HepG2 (cell line): ENCODE measurements at regions not wholly inside any gene's neighbourhood (a gene's known extent, or its start where the extent isn't known, plus 50 kb on each side); places are given as distances from the start of the nearest gene placed in this dataset.

Experiments used
- ATAC-seq: fragments of 200-7000 bp; cut with Tn5 transposase; 3 replicates; pipeline ENCODE4 v1.9.1; 2020; ENCODE audit warnings: mild to moderate bottlenecking, moderate library complexity
- BruUV-seq: library from RNA; stranded (reverse); fragments of 400-500 nt; replicated peaks from 2 replicates; lab custom pipeline; 2021; lab: Mats Ljungman, UMichigan
- CTCF ChIA-PET: fragments of 300-600 bp; formaldehyde crosslinking; extraction: SDS; loops from one replicate; lab custom pipeline; 2021; ENCODE audit warnings: low total read pairs, inconsistent platforms, low intra/inter-chr PET ratio; lab: Yijun Ruan, JAX
- POLR2A ChIA-PET: fragments of 350-600 bp; sonication (Branson Sonifier 250); formaldehyde crosslinking; loops from one replicate; lab custom pipeline; 2020; ENCODE audit warnings: antibody characterized with exemption, inconsistent platforms; lab: Yijun Ruan, JAX
- DNase-seq: peaks from one replicate; pipeline ENCODE4 v3.0.0-alpha.2; 2015; ENCODE audit warnings: low spot score
- FAIRE-seq: peaks from 3 replicates; lab custom pipeline; 2011; peaks lifted over from hg19 to GRCh38; lab: Jason Lieb, UNC
- H2AFZ ChIP-seq: one replicate; pipeline ENCODE4 v1.6.1; 2011; ENCODE audit warnings: low read length, inconsistent platforms
- H3K27ac ChIP-seq: fragments of 300-600 bp; 3 replicates; pipeline ENCODE4 v1.8.0; 2011; ENCODE audit warnings: mixed run types, mild to moderate bottlenecking, mixed read lengths, low read length, inconsistent platforms; ENCODE audit not compliant: insufficient read depth; ENCODE audit errors: extremely low read length
- H3K27me3 ChIP-seq, 2 experiments: fragments of 200-600 bp in 1 of 2; 2 replicates in 1 of 2; 3 replicates in 1 of 2; pipeline versions ENCODE4 v1.6.0 to v1.8.0; 2011; ENCODE audit warnings: low read length in 2 of 2, mild to moderate bottlenecking in 2 of 2, moderate library complexity in 2 of 2, inconsistent platforms in 1 of 2; ENCODE audit not compliant: insufficient read depth in 2 of 2, control insufficient read depth in 1 of 2
- H3K36me3 ChIP-seq, 2 experiments: fragments of 200-600 bp in 1 of 2; replicated peaks in 1 of 2; 2 replicates in 1 of 2; 3 replicates in 1 of 2; pipeline versions ENCODE4 v1.5.1 to v1.8.0; 2011; ENCODE audit warnings: low read length in 2 of 2, inconsistent platforms in 1 of 2; ENCODE audit not compliant: insufficient read depth in 2 of 2, control insufficient read depth in 1 of 2
- H3K4me1 ChIP-seq: 2 replicates; pipeline ENCODE4 v1.5.1; 2012; ENCODE audit warnings: low read length, inconsistent platforms; ENCODE audit not compliant: insufficient read depth
- H3K4me2 ChIP-seq: 2 replicates; pipeline ENCODE4 v1.6.0; 2011; ENCODE audit warnings: low read depth, low read length, inconsistent platforms
- H3K4me3 ChIP-seq, 3 experiments: fragments of 200-600 bp in 1 of 3; sonication (generic), shearing (Covaris generic) in 1 of 3; replicated peaks in 1 of 3; 2 replicates each; pipeline ENCODE4 v1.5.1; 2011 to 2016; ENCODE audit warnings: low read length in 3 of 3, inconsistent platforms in 2 of 3, low read depth in 2 of 3, mild to moderate bottlenecking in 2 of 3, control low read depth in 1 of 3, mixed read lengths in 1 of 3; ENCODE audit not compliant: insufficient read depth in 1 of 3
- H3K79me2 ChIP-seq: one replicate; pipeline ENCODE4 v1.6.1; 2011; ENCODE audit warnings: low read length, inconsistent platforms; ENCODE audit not compliant: insufficient read depth
- H3K9ac ChIP-seq: 2 replicates; pipeline ENCODE4 v1.6.0; 2011; ENCODE audit warnings: mild to moderate bottlenecking, low read depth, low read length, inconsistent platforms; ENCODE audit not compliant: insufficient read depth
- H3K9me3 ChIP-seq: 2 replicates; pipeline ENCODE4 v1.5.1; 2012; ENCODE audit warnings: mild to moderate bottlenecking, low read length
- H4K20me1 ChIP-seq: 2 replicates; pipeline ENCODE4 v1.6.0; 2011; ENCODE audit warnings: inconsistent platforms, mild to moderate bottlenecking, low read length, moderate library complexity; ENCODE audit not compliant: insufficient read depth
- HOXA3 ChIP-seq: sonication (generic); formaldehyde crosslinking; IDR thresholded peaks from 2 replicates; pipeline ENCODE4 v1.5.0; 2020; ENCODE audit warnings: missing genetic modification reagents
- SNRNP70 ChIP-seq: fragments of 200-400 bp; formaldehyde crosslinking; IDR thresholded peaks from 2 replicates; pipeline ENCODE4 v1.6.1; 2017; ENCODE audit warnings: mild to moderate bottlenecking, low read depth, low read length, moderate library complexity
- WIZ ChIP-seq: sonication (generic); formaldehyde crosslinking; IDR thresholded peaks from 2 replicates; pipeline ENCODE4 v1.5.1; 2020; ENCODE audit warnings: mild to moderate bottlenecking, missing genetic modification reagents
- ZNF44 ChIP-seq: sonication (generic); formaldehyde crosslinking; IDR thresholded peaks from 2 replicates; pipeline ENCODE4 v1.5.1; 2020; ENCODE audit warnings: mild to moderate bottlenecking, missing genetic modification reagents
- ZNF546 ChIP-seq: sonication (generic); formaldehyde crosslinking; conservative IDR thresholded peaks from 2 replicates; pipeline ENCODE4 v1.8.1; 2023; ENCODE audit warnings: mild to moderate bottlenecking, missing genetic modification reagents
- WGBS: methylation state at CpG from one replicate; pipeline ENCODE4 v1.1.6; 2017; ENCODE audit warnings: low lambda C conversion rate; 5-methylcytosine and 5-hydroxymethylcytosine counted together
- in situ Hi-C: cut with HindIII; loops from 2 replicates; pipeline ENCODE4 v1.10.0; 2017; ENCODE audit warnings: low pct_unique_long_range_greater_than_20kb; ENCODE audit not compliant: extremely low pct_ligation_motif_present
- intact Hi-C: fragments of 100-400 bp; cut with micrococcal nuclease; formaldehyde crosslinking; loops from one replicate; pipeline ENCODE4 v1.10.0; 2022; ENCODE audit not compliant: unreplicated experiment
- TF ChIP-seq, protein P1 (sequence below): sonication (generic); formaldehyde crosslinking; IDR thresholded peaks from 2 replicates; pipeline ENCODE4 v1.9.0; 2021; ENCODE audit warnings: mild to moderate bottlenecking, missing genetic modification reagents
- TF ChIP-seq, protein P2 (sequence below): sonication (generic); formaldehyde crosslinking; conservative IDR thresholded peaks from 2 replicates; pipeline ENCODE4 v1.8.0; 2022; ENCODE audit warnings: missing genetic modification reagents

DNA sequence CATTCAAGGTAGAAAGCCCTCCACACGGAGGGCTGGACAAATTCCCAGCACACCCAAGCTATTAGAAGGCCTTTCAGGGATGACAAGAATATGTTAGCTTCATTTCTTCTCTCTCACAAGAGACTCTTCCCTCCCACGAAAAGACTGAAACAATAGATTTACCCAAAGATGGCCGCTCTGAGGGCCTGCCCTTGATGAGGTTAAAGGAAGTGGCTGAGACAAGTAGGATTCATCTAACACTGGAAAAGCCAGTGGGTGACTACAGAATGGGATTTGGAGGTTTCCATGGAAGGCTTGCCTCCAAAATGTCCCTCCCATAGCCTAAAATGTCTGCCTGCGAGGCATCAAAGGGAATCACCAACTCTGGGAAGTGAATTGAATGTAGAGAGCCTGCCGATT, 277.6 kb downstream of the CLIC5 start (continued):
- TF ChIP-seq, protein P1, sequence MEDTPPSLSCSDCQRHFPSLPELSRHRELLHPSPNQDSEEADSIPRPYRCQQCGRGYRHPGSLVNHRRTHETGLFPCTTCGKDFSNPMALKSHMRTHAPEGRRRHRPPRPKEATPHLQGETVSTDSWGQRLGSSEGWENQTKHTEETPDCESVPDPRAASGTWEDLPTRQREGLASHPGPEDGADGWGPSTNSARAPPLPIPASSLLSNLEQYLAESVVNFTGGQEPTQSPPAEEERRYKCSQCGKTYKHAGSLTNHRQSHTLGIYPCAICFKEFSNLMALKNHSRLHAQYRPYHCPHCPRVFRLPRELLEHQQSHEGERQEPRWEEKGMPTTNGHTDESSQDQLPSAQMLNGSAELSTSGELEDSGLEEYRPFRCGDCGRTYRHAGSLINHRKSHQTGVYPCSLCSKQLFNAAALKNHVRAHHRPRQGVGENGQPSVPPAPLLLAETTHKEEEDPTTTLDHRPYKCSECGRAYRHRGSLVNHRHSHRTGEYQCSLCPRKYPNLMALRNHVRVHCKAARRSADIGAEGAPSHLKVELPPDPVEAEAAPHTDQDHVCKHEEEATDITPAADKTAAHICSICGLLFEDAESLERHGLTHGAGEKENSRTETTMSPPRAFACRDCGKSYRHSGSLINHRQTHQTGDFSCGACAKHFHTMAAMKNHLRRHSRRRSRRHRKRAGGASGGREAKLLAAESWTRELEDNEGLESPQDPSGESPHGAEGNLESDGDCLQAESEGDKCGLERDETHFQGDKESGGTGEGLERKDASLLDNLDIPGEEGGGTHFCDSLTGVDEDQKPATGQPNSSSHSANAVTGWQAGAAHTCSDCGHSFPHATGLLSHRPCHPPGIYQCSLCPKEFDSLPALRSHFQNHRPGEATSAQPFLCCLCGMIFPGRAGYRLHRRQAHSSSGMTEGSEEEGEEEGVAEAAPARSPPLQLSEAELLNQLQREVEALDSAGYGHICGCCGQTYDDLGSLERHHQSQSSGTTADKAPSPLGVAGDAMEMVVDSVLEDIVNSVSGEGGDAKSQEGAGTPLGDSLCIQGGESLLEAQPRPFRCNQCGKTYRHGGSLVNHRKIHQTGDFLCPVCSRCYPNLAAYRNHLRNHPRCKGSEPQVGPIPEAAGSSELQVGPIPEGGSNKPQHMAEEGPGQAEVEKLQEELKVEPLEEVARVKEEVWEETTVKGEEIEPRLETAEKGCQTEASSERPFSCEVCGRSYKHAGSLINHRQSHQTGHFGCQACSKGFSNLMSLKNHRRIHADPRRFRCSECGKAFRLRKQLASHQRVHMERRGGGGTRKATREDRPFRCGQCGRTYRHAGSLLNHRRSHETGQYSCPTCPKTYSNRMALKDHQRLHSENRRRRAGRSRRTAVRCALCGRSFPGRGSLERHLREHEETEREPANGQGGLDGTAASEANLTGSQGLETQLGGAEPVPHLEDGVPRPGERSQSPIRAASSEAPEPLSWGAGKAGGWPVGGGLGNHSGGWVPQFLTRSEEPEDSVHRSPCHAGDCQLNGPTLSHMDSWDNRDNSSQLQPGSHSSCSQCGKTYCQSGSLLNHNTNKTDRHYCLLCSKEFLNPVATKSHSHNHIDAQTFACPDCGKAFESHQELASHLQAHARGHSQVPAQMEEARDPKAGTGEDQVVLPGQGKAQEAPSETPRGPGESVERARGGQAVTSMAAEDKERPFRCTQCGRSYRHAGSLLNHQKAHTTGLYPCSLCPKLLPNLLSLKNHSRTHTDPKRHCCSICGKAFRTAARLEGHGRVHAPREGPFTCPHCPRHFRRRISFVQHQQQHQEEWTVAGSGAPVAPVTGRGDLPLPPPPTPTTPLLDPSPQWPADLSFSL (CRISPR knock-in tag) = no peak
- no peak for TF ChIP-seq ZNF44 (CRISPR knock-in tag)
- TF ChIP-seq ZNF546 (CRISPR knock-in tag) = no peak

DNA sequence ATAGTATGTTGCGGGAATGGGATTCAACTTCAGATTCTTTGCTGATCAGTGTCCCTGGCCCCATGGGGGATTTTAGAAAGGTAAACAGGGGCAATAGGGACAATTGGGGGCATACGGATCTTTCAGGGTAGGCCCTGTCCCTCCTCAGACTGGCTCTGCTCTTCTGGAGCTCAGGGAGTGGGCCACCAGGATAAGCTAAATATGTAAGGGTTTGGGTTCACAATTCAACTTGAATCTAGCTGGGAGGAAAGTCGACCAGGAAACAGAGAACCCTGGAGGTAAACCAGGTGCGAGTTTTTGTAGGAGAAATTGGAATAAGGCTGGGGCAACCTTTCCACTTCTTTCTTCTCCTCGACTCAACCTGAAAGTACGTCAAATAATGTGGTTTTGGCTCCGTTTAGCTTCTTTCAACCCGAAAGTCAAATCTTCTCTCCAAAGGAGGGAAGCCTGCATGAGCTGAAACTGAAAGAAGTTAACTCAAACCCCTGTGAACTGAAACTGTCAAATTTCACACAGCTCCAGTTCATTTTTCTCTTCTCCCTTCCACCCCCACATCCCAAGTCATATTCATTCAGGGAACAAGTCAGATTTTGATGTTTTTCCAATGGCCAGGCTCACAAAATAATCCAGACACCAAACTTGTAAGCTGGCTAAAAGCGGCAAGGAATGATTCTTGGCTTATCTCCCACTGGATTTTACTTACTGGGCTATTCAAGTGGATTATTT, 278.2 kb downstream of the CLIC5 start:
- ChIA-PET CTCF (no interaction called here), POLR2A (no interaction called here)
- Histone ChIP-seq H3K4me1 (no peaks in the 10 kb centered on the region), H3K9me3 (no peaks in the 10 kb centered on the region), H3K79me2 (no peaks in the 10 kb centered on the region), H3K27me3 (peaks cover 0 to 6% of the 10 kb centered on the region in 2 experiments; a peak in 1 of 5 replicates), H3K27ac (no peak overlapping the region), H3K4me2 (no peak overlapping the region), H3K9ac (no peak overlapping the region), H3K4me3 (no peak overlapping the region), H3K36me3 (no peaks in the 10 kb centered on the region), H4K20me1 (no peaks in the 10 kb centered on the region), H2AFZ (no peak overlapping the region)
- DNase-seq (no peak), FAIRE-seq (no peak), ATAC-seq (no peak)
- BruUV-seq = no TSS peak
- in situ Hi-C loops (no loop called here), intact Hi-C loops (no loop called here)
- TF ChIP-seq, protein P2, sequence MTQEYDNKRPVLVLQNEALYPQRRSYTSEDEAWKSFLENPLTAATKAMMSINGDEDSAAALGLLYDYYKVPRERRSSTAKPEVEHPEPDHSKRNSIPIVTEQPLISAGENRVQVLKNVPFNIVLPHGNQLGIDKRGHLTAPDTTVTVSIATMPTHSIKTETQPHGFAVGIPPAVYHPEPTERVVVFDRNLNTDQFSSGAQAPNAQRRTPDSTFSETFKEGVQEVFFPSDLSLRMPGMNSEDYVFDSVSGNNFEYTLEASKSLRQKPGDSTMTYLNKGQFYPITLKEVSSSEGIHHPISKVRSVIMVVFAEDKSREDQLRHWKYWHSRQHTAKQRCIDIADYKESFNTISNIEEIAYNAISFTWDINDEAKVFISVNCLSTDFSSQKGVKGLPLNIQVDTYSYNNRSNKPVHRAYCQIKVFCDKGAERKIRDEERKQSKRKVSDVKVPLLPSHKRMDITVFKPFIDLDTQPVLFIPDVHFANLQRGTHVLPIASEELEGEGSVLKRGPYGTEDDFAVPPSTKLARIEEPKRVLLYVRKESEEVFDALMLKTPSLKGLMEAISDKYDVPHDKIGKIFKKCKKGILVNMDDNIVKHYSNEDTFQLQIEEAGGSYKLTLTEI = no peak
- no peak for TF ChIP-seq SNRNP70
- TF ChIP-seq WIZ (CRISPR knock-in tag) = no peak
- TF ChIP-seq HOXA3 (CRISPR knock-in tag) = no peak
- 15% methylated on average over 9 of the region's 9 CpGs for WGBS
